HG03354 (cell line): ENCODE measurements at regions not wholly inside any gene's neighbourhood (a gene's known extent, or its start where the extent isn't known, plus 50 kb on each side); places are given as distances from the start of the nearest gene placed in this dataset.
"Not testable (repeated sequence)": the region's sequence is repeated elsewhere in the genome, so short reads cannot be mapped to it uniquely, and the experiment has no call there.

Experiments
- ATAC-seq: cut with Tn5 transposase; IDR thresholded peaks from one replicate; pipeline ENCODE4 v1.9.1; 2021; ENCODE audit warnings: mild to moderate bottlenecking; ENCODE audit not compliant: unreplicated experiment, poor library complexity, severe bottlenecking

DNA sequence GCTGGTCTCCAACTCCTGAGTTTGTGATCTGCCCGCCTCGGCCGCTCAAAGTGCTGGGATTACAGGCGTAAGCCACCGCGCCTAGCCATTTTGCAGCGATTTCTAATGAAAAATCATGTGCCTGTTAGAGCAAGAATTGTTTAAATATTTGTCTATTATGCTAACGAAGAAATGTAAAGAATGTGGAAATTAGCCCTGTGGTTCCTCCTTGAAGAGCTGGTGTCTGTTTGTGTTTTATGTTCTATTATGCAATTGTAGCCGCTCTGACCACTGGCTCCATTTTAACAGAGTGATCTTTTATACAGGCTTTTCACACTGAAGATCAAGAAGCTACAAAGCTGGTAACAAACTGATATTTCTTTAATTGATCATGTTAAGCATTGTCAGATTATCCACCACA is 217.3 kb downstream of the USP22 start:
- no peak for ATAC-seq

GRCh38 chr17:20840453-20840852 is 202.4 kb downstream of the USP22 start:
- ATAC-seq = not testable (repeated sequence)

- not testable (repeated sequence) for ATAC-seq
Observed at GRCh38 chr17:20840987-20841865, 201.6 kb downstream of the USP22 start.

DNA sequence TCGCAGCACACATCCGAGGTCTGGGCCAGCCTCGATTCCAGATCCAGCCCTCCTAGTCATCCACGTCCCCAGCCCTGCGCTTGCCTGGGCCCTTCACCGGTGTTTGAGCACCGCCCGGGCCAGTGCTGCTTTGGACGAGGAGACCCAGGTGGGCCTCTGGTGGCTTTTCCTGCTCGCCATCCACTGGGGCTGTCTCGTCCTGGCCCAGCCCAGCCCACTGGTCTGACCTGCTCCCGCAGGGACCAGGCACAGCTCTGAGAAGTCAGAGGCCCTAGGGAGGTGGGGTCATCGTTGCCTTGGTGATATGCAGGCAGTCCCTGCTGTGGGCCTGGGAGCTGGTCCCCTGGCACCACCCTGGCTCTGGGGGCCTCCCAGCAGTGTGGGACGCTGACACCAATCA is 200.8 kb downstream of the USP22 start:
- not testable (repeated sequence) for ATAC-seq

DNA sequence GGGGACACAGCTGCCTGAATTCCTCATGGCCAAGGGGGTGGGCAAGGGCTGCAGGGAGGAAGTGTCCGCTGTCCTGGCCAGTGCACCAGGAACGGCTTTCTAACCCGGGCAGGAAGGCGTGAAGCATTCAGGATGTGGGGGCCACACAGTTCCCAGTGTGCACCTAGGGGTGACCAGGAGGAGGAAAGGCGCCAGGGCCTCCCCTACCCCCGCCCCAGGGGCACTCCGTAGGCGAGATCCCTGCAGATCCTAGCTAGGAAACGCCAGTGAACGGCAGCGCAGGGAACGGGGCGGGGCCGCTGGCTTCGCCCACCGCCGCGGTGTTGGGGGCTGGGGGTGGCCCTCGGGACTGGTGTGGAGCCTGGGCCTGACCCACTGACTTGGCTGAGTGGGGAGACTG is 199.6 kb downstream of the USP22 start:
- not testable (repeated sequence) for ATAC-seq

DNA sequence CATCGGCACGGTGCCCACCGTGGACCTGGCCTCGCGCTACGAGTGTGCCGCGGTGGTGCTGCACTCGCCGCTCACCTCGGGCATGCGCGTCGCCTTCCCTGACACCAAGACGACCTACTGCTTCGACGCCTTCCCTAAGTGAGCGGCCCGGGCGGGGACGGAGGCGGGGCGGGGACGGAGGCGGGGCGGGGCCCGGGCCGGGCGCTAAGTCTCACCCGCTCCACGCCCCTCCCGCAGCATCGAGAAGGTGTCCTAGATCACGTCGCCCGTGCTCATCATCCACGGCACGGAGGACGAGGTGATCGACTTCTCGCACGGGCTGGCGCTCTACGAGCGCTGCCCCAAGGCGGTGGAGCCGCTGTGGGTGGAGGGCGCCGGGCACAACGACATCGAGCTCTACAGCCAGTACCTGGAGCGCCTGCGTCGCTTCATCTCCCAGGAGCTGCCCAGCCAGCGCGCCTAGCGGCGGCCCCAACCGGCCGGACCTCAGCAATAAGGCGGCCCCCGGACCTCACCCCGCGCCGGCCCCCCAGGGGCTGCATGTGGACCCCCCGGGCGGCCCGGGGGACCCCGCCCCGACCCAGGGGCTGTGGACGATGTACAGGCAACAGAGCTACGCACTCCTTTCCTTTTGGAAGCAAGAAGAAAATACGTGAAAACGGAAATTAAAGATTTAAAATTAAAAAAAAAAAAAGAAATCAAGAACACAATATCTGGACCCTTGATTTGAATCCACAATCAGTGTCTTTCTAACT is 198.8 kb downstream of the USP22 start:
- ATAC-seq = not testable (repeated sequence)

- not testable (repeated sequence) for ATAC-seq
Observed at GRCh38 chr17:20848869-20849443, 193.9 kb downstream of the USP22 start.

DNA sequence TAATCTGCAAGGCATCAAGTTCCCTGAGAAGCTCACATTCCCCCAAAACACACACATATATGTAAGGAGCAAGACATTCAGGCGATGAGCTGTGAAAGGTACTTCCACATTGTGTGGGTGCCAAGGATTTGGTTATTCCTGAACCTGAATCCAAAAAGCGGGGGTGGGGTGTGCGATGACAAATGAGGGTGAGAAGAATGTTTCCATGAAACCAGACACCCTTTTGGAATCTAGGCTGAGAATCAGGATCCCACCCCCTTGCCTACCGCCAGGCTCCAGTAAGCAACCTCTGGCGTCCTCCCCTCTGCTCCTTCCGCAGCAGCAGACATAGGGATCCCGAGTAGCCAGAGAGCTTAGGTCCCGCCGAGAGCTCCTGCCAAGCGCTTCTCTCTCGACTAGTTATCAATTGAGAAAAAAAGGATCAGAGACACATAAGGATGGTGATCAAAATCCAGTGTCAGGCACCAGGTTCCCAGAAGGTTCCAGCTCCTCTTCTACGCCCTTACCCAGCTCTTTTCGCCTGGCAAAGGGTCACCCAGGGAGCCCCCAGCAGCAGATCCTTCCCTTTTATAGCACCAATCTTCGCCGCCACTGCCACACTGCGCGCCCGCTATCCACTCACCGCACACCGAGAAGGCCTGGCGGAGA is 191.1 kb downstream of the USP22 start:
- not testable (repeated sequence) for ATAC-seq

GRCh38 chr17:20852239-20852989 is 190.4 kb downstream of the USP22 start:
- no peak for ATAC-seq

DNA sequence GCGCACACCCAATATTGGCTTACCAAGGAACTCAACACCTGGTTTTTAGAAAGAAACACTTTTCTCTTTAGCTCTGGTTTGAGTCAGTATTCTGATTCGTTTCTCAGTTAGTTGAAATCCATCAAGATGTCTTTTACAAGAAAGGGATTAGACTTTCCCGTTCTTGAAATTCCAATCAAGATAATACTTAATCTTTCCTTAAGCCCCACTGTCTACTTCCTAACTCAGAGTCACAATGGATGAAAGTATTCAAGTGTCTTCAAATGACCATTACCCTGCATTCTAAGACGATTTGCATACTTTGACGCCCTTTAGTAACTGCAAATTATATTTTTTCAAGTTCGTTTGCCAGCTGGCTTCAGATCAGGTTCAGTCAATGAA is 189.8 kb downstream of the USP22 start:
- ATAC-seq = no peak

GRCh38 chr17:20855910-20856470 is 186.8 kb downstream of the USP22 start:
- not testable (repeated sequence) for ATAC-seq

GRCh38 chr17:20866444-20867209 is 176.2 kb downstream of the USP22 start:
- not testable (repeated sequence) for ATAC-seq

GRCh38 chr17:20867436-20867937 is 175.3 kb downstream of the USP22 start:
- not testable (repeated sequence) for ATAC-seq

- not testable (repeated sequence) for ATAC-seq
Observed at GRCh38 chr17:20867938-20868661, 174.7 kb downstream of the USP22 start.

DNA sequence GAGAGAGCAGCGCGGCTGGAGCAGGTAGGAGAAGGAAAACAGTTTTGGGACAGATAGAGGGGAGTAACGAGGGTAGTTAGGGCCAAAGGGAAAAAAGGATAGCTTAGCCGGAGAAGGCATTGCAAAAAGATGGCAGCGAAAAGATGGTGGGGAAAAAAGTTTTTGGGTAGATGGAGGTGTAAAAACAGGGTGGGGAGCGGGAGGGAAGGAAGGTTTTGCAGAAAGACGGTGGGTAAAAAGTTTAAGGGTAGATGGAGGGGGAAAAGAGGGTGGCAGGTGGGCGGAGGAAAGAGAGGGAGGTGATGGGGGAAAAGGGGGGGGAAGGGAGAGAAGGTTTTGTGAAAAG is 174.2 kb downstream of the USP22 start:
- not testable (repeated sequence) for ATAC-seq

DNA sequence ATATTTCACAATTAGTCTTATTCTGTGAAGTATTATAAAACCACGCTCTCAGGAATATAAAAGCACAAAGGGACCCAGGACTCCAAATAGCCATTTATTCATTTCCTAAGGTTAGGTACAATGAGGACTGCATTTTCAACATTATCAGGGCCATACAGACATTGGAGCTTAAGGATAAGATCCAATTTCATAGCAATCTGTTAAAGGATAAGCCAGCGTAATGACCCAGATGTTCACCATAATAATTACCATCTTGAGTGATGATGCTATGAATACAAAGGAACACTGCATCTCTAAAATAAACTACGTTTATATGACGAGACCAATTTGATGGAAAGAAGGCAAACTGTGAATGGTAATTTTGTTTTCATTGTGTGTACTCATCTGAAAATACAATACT is 169.6 kb downstream of the USP22 start:
- ATAC-seq = not testable (repeated sequence)

DNA sequence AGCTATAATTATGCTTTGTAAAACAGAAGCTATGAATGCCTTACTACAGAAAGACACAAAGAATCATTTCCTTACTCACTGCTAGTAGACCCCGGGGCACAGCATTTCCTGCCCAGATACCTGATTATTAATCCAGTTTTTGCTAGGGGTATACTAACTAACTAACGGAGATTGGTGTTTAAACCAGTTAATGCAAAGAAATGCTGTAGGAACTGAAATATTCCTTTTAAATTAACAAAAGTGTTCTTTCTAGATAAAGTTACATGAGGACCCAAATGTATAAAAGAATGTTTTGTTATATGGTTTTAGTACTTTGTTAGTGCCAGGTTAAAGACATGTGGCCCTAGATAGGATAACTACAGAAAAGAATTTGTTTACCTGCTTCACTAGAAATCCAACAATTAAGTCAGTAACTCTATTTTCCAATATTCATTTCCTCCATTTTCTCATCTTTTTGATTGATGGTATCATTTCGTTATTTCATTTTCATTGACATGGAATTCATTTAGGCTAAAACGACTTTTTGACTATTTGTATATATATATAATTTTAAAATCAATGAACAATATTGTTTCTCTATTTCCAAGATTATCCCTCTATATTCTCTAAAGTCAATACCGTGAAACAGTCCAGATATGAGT is 169.0 kb downstream of the USP22 start:
- ATAC-seq = not testable (repeated sequence)
